NCI-H2171 (cell line): ENCODE measurements at regions not wholly inside any gene's neighbourhood (a gene's known extent, or its start where the extent isn't known, plus 50 kb on each side); places are given as distances from the start of the nearest gene placed in this dataset.

Source experiments
- DNase-seq: peaks from one replicate; lab custom pipeline; 2025; lab: John Stamatoyannopoulos, UW

- no peak for DNase-seq
Measured at GRCh38 chr17:72520665-72521303, 400.0 kb downstream of the SOX9 start.

- DNase-seq, result no peak
Measured at GRCh38 chr17:72523491-72523890, 402.7 kb downstream of the SOX9 start.

GRCh38 chr17:72525225-72526015, 404.6 kb downstream of the SOX9 start:
- DNase-seq, result no peak

GRCh38 chr17:72526769-72527168, 405.9 kb downstream of the SOX9 start:
- no peak for DNase-seq

- DNase-seq, result no peak
Measured at GRCh38 chr17:72527789-72528188, 407.0 kb downstream of the SOX9 start.

GRCh38 chr17:72528683-72529082, 407.9 kb downstream of the SOX9 start:
- DNase-seq, result no peak

- no peak for DNase-seq
Measured at GRCh38 chr17:72529386-72529785, 408.6 kb downstream of the SOX9 start.

- DNase-seq, result no peak
Measured at GRCh38 chr17:72530454-72530853, 409.6 kb downstream of the SOX9 start.

GRCh38 chr17:72531729-72532128, 410.9 kb downstream of the SOX9 start:
- no peak for DNase-seq

- DNase-seq, result no peak
Measured at GRCh38 chr17:72534265-72534664, 413.4 kb downstream of the SOX9 start.

- DNase-seq, result no peak
Measured at GRCh38 chr17:72534776-72535175, 414.0 kb downstream of the SOX9 start.

- DNase-seq, result no peak
Measured at GRCh38 chr17:72535346-72535745, 414.5 kb downstream of the SOX9 start.

GRCh38 chr17:72535779-72536178, 415.0 kb downstream of the SOX9 start:
- DNase-seq, result no peak

- DNase-seq, result no peak
Measured at GRCh38 chr17:72536788-72537187, 416.0 kb downstream of the SOX9 start.

GRCh38 chr17:72538443-72538842, 417.6 kb downstream of the SOX9 start:
- no peak for DNase-seq

- DNase-seq, result no peak
Measured at GRCh38 chr17:72538901-72539352, 418.1 kb downstream of the SOX9 start.

GRCh38 chr17:72539981-72540897, 419.4 kb downstream of the SOX9 start:
- peak; percentile 38 for DNase-seq

GRCh38 chr17:72542317-72542716, 421.5 kb downstream of the SOX9 start:
- no peak for DNase-seq

- DNase-seq, result no peak
Measured at GRCh38 chr17:72545766-72546165, 424.9 kb downstream of the SOX9 start.

- no peak for DNase-seq
Measured at GRCh38 chr17:72553051-72553755, 432.4 kb downstream of the SOX9 start.

- DNase-seq, result no peak
Measured at GRCh38 chr17:72554508-72554907, 433.7 kb downstream of the SOX9 start.

GRCh38 chr17:72555052-72555451, 434.2 kb downstream of the SOX9 start:
- no peak for DNase-seq
